HG03342 (cell line): ENCODE measurements at regions not wholly inside any gene's neighbourhood (a gene's known extent, or its start where the extent isn't known, plus 50 kb on each side); places are given as distances from the start of the nearest gene placed in this dataset.

ENCODE experiments used
- ATAC-seq: cut with Tn5 transposase; IDR thresholded peaks from one replicate; pipeline ENCODE4 v1.9.1; 2021; ENCODE audit warnings: mild to moderate bottlenecking, moderate library complexity; ENCODE audit not compliant: unreplicated experiment

DNA sequence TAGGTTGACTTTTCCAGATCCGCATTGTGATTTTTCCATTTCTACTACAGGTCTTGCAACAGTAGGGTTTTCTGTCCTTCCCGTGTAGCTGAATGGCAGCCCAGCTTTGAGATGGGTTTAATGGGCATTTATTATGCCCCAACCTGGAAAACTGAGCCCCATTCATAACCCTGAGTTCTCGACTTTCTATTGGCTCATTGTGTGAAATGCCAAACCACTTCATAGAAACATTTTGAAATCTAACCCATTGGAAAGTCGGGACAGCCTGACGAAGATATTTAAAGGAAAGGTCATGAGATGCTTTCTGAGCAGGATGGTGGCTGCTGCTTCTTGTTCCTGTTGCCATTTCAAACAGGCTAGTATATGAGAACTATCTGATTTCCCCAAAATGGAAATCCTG lies 203.5 kb downstream of the ZFP36L2 start:
- no peak for ATAC-seq

GRCh38 chr2:43021791-43022509 lies 204.5 kb downstream of the ZFP36L2 start:
- no peak for ATAC-seq

DNA sequence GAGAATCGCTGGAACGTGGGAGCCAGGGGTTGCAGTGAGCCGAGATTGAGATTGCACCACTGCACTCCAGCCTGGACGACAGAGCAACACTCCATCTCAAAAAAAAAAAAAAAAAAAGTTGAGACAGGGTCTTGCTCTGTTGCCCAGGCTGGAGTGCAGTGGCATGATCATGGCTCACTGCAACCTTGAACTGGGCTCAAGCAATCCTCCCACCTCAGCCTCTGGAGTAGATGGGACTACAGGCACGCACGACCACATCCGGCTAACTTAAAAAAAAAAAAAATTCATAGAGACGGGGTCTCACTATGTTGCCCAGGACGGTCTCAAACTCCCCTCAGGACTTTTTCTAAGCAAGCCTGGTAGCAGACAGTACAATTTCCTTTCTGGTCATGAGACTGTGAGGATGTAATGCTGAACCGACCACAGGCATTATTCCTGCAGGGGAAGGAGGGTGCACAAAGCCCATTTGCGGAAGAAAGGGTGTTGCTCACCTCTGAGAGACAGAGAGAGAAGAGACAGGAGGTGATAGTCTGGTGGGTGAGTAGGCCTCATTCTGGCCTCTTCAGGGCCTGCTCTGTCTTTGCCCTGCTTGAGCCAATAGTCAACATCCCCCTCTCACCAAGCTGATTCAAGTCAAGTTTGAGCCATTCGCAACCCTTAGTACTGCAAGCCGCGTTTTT lies 205.3 kb downstream of the ZFP36L2 start:
- no peak for ATAC-seq

- ATAC-seq: no peak
These were observed 206.1 kb downstream of the ZFP36L2 start for GRCh38 chr2:43020296-43020695.

GRCh38 chr2:43019536-43020183 lies 206.7 kb downstream of the ZFP36L2 start:
- ATAC-seq: no peak

DNA sequence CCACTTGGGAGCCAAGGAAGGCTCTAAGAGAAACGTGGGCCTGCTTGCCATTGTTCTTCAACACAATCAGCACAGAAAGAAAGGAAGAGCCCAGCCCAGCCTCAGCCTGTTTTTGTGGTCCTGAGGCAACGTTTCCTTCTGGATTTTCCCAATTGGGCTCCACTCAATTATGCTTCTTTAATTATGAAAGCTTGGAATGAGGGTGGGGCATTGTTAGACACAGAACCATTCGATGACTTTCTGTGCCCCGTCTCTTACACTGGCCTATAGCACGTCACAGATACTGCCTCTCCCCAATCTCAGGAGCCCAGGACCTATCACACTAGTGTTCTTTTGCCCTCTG lies 207.4 kb downstream of the ZFP36L2 start:
- no peak for ATAC-seq

GRCh38 chr2:43018179-43019024 lies 208.0 kb downstream of the ZFP36L2 start:
- no peak for ATAC-seq

DNA sequence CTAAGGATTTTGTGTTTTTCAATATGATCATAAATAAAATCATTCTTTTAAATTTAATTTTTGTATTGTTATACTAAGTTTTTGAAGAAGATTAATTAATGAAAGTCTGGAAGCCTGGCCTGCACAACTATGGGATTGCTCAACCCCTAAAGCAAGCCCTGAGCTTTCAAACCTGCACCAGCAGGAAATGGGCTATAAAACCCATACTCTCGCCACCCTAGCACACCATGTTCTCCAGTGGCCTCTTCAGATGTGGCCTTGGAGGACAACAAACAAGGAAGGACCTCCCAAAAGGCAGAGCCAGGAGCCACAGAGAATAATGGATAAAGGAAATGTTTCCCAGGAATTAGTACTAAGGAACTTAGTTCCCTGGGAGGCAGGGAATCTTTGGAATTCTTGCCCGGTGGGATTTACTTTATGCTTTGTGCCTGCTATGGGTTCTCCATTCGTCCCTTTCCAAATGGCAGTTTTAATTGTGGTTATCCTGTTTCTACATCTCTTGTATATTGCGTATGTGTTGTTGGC lies 212.5 kb downstream of the ZFP36L2 start:
- no peak for ATAC-seq

GRCh38 chr2:43012966-43013365 lies 213.4 kb downstream of the ZFP36L2 start:
- ATAC-seq: no peak

GRCh38 chr2:43011158-43011491 lies 215.3 kb downstream of the ZFP36L2 start:
- ATAC-seq: no peak

DNA sequence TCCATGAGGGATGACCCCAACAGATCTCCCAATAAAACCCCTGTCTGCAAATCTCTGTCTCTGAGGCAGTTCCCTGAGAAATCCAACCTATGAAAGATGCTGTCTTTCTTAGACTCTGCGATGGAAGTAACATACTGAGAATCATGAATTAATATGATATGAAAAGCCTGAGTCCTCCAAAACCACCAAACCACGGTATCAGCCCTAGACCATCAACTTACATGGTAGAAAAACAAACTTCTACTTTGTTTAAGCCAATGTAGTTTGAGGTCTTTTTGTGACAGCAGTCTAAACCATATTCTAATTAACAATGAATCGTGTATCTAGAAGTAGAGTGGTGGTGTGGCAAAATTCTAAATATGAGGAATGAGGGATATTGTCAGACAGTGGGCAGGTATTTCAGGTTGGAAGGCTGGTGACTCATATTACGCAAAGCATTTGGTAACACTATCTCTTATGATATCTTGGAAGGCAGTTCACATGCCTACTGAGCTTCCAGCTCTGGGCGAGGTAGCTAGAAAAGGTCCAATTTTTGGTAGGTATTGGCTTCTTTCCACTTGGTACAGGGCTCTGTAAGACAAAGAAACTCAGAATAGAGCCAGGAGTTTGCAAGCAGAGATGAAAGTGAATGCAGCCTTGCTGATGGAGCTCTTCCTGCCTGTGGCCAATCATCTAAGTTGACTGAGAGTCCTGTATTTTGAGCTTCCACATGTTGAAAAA lies 215.8 kb downstream of the ZFP36L2 start:
- no peak for ATAC-seq

DNA sequence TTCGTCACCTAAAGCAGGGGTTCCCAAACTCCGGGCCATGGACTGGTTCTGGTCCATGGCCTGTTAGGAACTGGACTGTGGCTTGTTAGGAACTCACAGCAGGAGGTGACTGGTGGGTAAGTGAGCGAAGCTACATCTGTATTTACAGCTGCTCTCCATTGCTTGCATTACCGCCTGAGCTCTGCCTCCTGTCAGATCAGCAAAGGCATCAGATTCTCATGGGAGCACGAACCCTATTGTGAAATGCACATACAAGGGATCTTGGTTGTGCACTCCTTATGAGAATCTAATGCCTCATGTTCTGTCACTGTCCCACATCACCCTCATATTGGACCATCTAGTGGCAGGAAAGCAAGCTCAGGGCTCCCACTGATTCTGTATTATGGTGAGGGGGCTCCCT lies 217.0 kb downstream of the ZFP36L2 start:
- no peak for ATAC-seq

- ATAC-seq: no peak
These were observed 216.0 kb upstream of the HAAO start for GRCh38 chr2:43008388-43008787.

DNA sequence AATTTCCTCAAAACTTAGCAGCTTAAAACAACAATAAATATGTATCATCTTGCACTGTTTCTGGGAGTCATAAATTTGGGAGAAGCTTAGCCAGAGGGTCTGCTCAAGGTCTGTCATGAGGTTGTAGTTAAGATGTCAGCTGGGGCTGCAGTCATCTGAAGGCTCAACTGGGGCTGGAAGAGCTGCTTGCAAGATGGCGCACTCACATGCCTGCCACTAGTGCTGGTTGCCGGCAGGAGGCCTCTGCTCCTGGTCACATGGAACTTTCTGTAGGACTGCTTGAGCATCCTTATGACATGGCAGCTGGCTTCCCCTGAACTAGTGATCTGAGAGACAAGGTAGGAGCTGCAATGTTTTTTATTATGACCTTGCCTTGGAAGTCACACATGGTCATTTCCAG lies 215.5 kb upstream of the HAAO start:
- no peak for ATAC-seq

DNA sequence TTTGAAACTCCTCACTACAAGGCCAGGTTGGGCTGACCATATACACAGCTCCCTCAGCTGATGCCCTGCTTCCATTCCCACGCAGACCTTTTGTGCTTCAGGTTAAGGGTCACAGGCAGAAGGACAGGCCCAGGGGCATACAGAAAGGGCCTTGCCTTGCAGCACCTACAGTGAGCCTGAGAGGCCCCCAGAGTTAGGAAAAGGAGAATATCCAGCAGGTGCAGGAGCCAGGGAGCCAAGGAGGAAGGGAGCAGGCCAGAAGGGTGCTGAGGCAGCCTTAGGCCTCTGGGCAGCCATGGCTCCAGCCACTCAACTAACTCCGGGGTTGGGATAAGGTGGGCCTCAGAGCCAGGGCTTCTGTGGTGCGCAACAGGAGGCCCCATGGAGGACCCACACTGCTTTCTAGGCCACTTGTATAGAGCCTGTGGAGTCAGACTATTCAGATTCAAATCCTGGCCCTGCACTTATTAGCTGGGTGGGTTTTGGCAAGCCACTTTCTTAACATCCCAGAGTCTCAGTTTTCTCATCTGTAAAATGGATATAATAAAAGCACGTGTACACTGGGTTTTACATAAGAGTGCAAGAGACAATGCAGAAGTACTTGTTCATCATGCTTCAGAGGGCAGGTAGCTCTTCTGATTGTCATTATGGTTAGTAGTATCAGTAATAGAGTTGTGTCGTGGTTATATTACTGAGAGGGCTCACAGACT lies 214.6 kb upstream of the HAAO start:
- ATAC-seq: no peak

DNA sequence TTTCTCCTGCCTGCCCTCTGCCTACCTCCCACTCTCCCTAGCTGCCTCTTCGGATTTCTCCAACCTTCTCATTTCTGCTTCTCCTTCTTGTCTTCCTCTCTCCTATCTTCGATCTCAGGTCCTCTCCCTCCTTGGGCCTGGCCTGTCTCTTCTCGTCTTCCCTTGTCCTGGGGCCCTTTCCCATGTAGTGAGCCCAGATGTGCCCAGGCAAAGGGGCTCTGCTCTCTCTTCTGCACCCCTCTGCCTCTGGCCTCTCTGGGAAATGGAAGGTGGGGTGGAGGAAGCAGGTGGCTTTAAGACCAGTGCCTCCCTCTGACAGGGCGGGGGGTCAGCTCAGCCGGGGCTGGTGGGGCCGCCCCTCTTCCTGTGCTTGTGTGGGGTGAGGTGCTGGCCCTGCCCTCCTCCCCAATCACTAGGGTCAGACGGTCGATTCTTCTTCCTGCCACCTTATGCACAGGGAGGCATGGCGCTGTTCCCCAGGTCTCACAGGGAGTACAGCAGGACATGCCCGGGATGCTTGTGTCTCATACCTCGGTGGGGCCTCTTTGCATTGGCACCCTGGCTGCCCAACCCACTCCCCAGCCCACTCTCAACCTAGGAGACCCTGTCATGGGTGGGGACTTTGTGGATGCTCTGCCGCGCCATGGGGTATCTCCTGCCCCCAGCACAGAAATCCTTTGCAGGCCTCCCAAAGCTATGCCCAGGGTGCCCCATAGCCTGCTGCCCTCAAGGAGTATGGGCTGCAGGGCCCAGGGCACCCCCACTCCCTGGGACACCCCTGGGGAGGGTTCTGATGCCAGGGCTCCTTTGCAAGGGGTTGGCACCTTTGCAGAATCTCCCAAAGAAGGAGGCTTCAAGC lies 213.8 kb upstream of the HAAO start:
- no peak for ATAC-seq

DNA sequence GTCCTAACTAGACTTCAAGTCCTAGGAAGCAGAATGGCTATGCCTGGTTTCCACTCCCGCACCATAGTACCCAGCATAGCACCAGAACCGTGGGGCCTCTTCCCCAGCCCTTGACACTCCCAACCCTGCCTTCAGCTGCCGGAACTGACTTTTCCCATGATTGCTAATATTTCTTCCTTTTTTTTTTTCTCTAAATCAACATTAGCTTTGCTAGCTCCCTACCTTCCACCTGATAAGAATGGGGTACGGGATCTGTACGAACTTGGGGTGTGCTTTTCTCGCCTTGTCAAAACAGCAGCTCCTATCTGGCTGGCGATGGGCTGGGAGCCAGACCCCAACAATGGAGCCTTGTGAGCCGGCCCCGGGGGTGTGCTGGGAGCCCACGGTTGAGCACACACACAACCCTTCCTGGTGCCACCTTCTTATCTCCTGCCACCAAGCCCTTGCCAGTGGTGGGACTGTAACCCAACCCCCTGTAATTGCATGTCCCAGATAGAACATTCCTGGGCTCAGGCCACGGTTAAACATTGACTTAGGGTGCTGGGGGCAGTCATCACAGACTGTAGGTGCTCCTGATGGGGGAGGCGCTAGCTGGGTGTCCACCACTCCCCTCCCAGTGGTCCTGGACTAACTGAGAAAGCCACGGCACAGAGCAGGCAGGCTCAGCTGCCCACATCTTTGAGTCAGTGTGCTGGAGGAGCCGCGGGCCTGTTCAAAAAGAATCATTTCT lies 213.0 kb upstream of the HAAO start:
- ATAC-seq: no peak

DNA sequence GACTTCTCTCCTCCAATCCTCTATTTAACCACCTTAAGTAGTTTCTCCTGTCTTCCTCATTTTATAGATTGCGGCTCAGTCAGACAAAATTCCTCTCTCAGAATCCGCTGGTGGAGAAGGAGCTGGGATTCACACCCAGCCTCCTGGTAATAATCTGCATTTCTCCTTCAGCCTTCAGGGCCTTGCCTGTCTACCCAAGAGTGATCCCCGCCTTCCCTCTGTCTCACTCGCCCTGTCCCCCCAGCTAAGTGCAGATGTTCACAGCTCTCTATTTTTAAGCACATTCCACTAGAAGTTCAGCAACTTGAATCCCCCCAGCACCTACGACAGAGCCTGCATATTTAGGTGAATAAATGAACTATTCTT lies 212.5 kb upstream of the HAAO start:
- ATAC-seq: no peak
